H9 (cell line): ENCODE measurements at regions not wholly inside any gene's neighbourhood (a gene's known extent, or its start where the extent isn't known, plus 50 kb on each side); places are given as distances from the start of the nearest gene placed in this dataset.

ENCODE experiments used
- DNase-seq: peaks from one replicate; pipeline ENCODE4 v3.0.0-alpha.2; 2017
- H2AFZ ChIP-seq: one replicate; pipeline ENCODE4 v1.6.1; 2013; ENCODE audit warnings: mild to moderate bottlenecking, low read length, control low read depth, moderate library complexity
- H2AK5ac ChIP-seq: 2 replicates; pipeline ENCODE4 v1.6.1; 2013; ENCODE audit warnings: low read length, control low read depth, mixed read lengths; ENCODE audit not compliant: insufficient read length
- H2BK120ac ChIP-seq: one replicate; pipeline ENCODE4 v1.6.1; 2013; ENCODE audit warnings: low read depth, mild to moderate bottlenecking, low read length, control low read depth, inconsistent platforms; ENCODE audit not compliant: poor library complexity, severe bottlenecking
- H2BK12ac ChIP-seq: 2 replicates; pipeline ENCODE4 v1.6.1; 2013; ENCODE audit warnings: low read length, control low read depth, mixed read lengths, low read depth; ENCODE audit not compliant: insufficient read length
- H2BK15ac ChIP-seq: 2 replicates; pipeline ENCODE4 v1.6.1; 2013; ENCODE audit warnings: low read depth, low read length, control low read depth
- H2BK20ac ChIP-seq: one replicate; pipeline ENCODE4 v1.6.1; 2013; ENCODE audit warnings: low read depth, mild to moderate bottlenecking, low read length, control low read depth, inconsistent platforms; ENCODE audit not compliant: poor library complexity, severe bottlenecking
- H2BK5ac ChIP-seq: 2 replicates; pipeline ENCODE4 v1.6.1; 2013; ENCODE audit warnings: low read length, control low read depth, mixed read lengths; ENCODE audit not compliant: insufficient read length
- H3K14ac ChIP-seq: 2 replicates; pipeline ENCODE4 v1.6.1; 2013; ENCODE audit warnings: low read length, control low read depth; ENCODE audit not compliant: insufficient read depth
- H3K18ac ChIP-seq: 2 replicates; pipeline ENCODE4 v1.6.1; 2013; ENCODE audit warnings: low read depth, mild to moderate bottlenecking, mixed read lengths, low read length, control low read depth; ENCODE audit not compliant: insufficient read length
- H3K23ac ChIP-seq: 2 replicates; pipeline ENCODE4 v1.6.1; 2013; ENCODE audit warnings: low read length, control low read depth, mixed read lengths, low read depth; ENCODE audit not compliant: insufficient read length
- H3K23me2 ChIP-seq: 2 replicates; pipeline ENCODE4 v1.6.1; 2013; ENCODE audit warnings: low read depth, mild to moderate bottlenecking, mixed read lengths, low read length, control low read depth; ENCODE audit not compliant: insufficient read length, poor library complexity, severe bottlenecking
- H3K27ac ChIP-seq: 2 replicates; pipeline ENCODE4 v1.5.1; 2013; ENCODE audit warnings: low read length, control low read depth, mixed read lengths, low read depth; ENCODE audit not compliant: insufficient read length
- H3K27me3 ChIP-seq: 2 replicates; pipeline ENCODE4 v1.6.1; 2013; ENCODE audit warnings: low read length, control low read depth, inconsistent platforms; ENCODE audit not compliant: insufficient read depth
- H3K4ac ChIP-seq: 2 replicates; pipeline ENCODE4 v1.6.1; 2013; ENCODE audit warnings: low read depth, mild to moderate bottlenecking, control low read depth, inconsistent platforms, low read length, moderate library complexity
- H3K4me1 ChIP-seq: 2 replicates; pipeline ENCODE4 v1.6.1; 2013; ENCODE audit warnings: low read length, control low read depth, inconsistent platforms; ENCODE audit not compliant: insufficient read depth
- H3K4me2 ChIP-seq: 2 replicates; pipeline ENCODE4 v1.6.1; 2013; ENCODE audit warnings: low read length, control low read depth, mixed read lengths; ENCODE audit not compliant: insufficient read length, insufficient read depth
- H3K56ac ChIP-seq: 2 replicates; pipeline ENCODE4 v1.6.1; 2013; ENCODE audit warnings: low read depth, mild to moderate bottlenecking, mixed read lengths, low read length, control low read depth; ENCODE audit not compliant: insufficient read length
- H3K79me1 ChIP-seq: 2 replicates; pipeline ENCODE4 v1.6.1; 2013; ENCODE audit warnings: low read depth, mild to moderate bottlenecking, moderate library complexity, low read length, control low read depth, inconsistent platforms; ENCODE audit not compliant: insufficient read depth, poor library complexity, severe bottlenecking
- H3K79me2 ChIP-seq: 2 replicates; pipeline ENCODE4 v1.6.1; 2013; ENCODE audit warnings: low read length, control low read depth, inconsistent platforms; ENCODE audit not compliant: insufficient read depth
- H3K9ac ChIP-seq: 2 replicates; pipeline ENCODE4 v1.6.1; 2013; ENCODE audit warnings: low read length, control low read depth, mixed read lengths; ENCODE audit not compliant: insufficient read length; ENCODE audit errors: extremely low read depth
- H3K9me3 ChIP-seq: one replicate; pipeline ENCODE4 v1.6.1; 2013; ENCODE audit warnings: low read depth, low read length, inconsistent platforms; ENCODE audit not compliant: control insufficient read depth
- H3T11ph ChIP-seq: one replicate; pipeline ENCODE4 v1.6.1; 2013; ENCODE audit warnings: mild to moderate bottlenecking, low read length, control low read depth, inconsistent platforms
- H4K20me1 ChIP-seq: one replicate; pipeline ENCODE4 v1.6.1; 2013; ENCODE audit not compliant: control insufficient read depth, insufficient read length, insufficient read depth
- H4K5ac ChIP-seq: 2 replicates; pipeline ENCODE4 v1.6.1; 2013; ENCODE audit warnings: low read depth, mild to moderate bottlenecking, mixed read lengths, low read length, control low read depth; ENCODE audit not compliant: insufficient read length
- H4K8ac ChIP-seq: replicated peaks from 2 replicates; pipeline ENCODE4 v1.6.1; 2013; ENCODE audit warnings: low read length, control low read depth, mixed read lengths, low read depth; ENCODE audit not compliant: insufficient read length
- H4K91ac ChIP-seq: 2 replicates; pipeline ENCODE4 v1.6.1; 2013; ENCODE audit warnings: low read depth, mild to moderate bottlenecking, moderate library complexity, mixed read lengths, low read length, control low read depth; ENCODE audit not compliant: insufficient read length
- H3K27ac Mint-ChIP-seq, 3 experiments: 2 replicates in 2 of 3; 3 replicates in 1 of 3; pipeline ENCODE4 v1.8.0; 2020 to 2021; ENCODE audit warnings: mixed read lengths in 3 of 3, mild to moderate bottlenecking in 1 of 3, moderate library complexity in 1 of 3
- H3K27me3 Mint-ChIP-seq: 2 replicates; pipeline ENCODE4 v1.8.0; 2021; ENCODE audit warnings: low read depth, mild to moderate bottlenecking, moderate library complexity, mixed read lengths
- H3K36me3 Mint-ChIP-seq, 3 experiments: 2 replicates in 2 of 3; 3 replicates in 1 of 3; pipeline ENCODE4 v1.8.0; 2020 to 2021; ENCODE audit warnings: low read depth in 3 of 3, mixed read lengths in 3 of 3; ENCODE audit not compliant: insufficient read depth in 1 of 3
- H3K4me1 Mint-ChIP-seq, 2 experiments: 2 replicates each; pipeline ENCODE4 v1.8.0; 2020; ENCODE audit warnings: mixed read lengths in 2 of 2
- H3K4me3 Mint-ChIP-seq, 2 experiments: 2 replicates in 1 of 2; 3 replicates in 1 of 2; pipeline ENCODE4 v1.8.0; 2020 to 2021; ENCODE audit warnings: mild to moderate bottlenecking in 2 of 2, mixed read lengths in 2 of 2, moderate library complexity in 1 of 2
- H3K9me3 Mint-ChIP-seq, 2 experiments: 2 replicates in 1 of 2; 3 replicates in 1 of 2; pipeline ENCODE4 v1.8.0; 2020; ENCODE audit warnings: mild to moderate bottlenecking in 2 of 2, mixed read lengths in 2 of 2, moderate library complexity in 1 of 2
- WGBS: extraction: QIAGEN DNeasy Blood & Tissue Kit; methylation state at CpG from one replicate; pipeline ENCODE4 v1.1.7; 2013; ENCODE audit warnings: missing lambda C conversion rate, low lambda C conversion rate, mixed read lengths; ENCODE audit not compliant: insufficient read length; ENCODE audit errors: extremely low coverage; 5-methylcytosine and 5-hydroxymethylcytosine counted together
- TF ChIP-seq, protein P1 (sequence below): fragments of 200-600 bp; sonication (generic); conservative IDR thresholded peaks from 3 replicates; pipeline ENCODE4 v1.8.0; 2021; ENCODE audit warnings: antibody characterized with exemption, mild to moderate bottlenecking

GRCh38 chr1:193657552-193657951 is 471.1 kb upstream of the B3GALT2 start:
- Mint-ChIP-seq H3K9me3 (peaks cover 4 to 7% of the 10 kb centered on the region in 2 experiments), H3K36me3 (peaks cover 0 to 12% (median 2%) of the 10 kb centered on the region in 3 experiments; a peak in 3 of 7 replicates), H3K4me3 (no peak overlapping the region), H3K27ac (no peak overlapping the region), H3K27me3 (no peaks in the 10 kb centered on the region), H3K4me1 (peaks cover 0 to 2% of the 10 kb centered on the region in 2 experiments; a peak in 1 of 4 replicates)
- H2BK5ac ChIP-seq = no peak overlapping the region
- H4K91ac ChIP-seq = no peak overlapping the region
- H3K27ac ChIP-seq = no peak overlapping the region
- H3K23ac ChIP-seq = no peak overlapping the region
- no peak overlapping the region for H4K8ac ChIP-seq
- H3K79me2 ChIP-seq = no peaks in the 10 kb centered on the region
- DNase-seq = no peak
- no peaks in the 10 kb centered on the region for H3K23me2 ChIP-seq
- no peak overlapping the region for H3K14ac ChIP-seq
- H2AFZ ChIP-seq = no peak overlapping the region
- H2BK12ac ChIP-seq = no peak overlapping the region
- H3K4me2 ChIP-seq = no peak overlapping the region
- no peak overlapping the region for H2BK15ac ChIP-seq
- TF ChIP-seq, protein P1, sequence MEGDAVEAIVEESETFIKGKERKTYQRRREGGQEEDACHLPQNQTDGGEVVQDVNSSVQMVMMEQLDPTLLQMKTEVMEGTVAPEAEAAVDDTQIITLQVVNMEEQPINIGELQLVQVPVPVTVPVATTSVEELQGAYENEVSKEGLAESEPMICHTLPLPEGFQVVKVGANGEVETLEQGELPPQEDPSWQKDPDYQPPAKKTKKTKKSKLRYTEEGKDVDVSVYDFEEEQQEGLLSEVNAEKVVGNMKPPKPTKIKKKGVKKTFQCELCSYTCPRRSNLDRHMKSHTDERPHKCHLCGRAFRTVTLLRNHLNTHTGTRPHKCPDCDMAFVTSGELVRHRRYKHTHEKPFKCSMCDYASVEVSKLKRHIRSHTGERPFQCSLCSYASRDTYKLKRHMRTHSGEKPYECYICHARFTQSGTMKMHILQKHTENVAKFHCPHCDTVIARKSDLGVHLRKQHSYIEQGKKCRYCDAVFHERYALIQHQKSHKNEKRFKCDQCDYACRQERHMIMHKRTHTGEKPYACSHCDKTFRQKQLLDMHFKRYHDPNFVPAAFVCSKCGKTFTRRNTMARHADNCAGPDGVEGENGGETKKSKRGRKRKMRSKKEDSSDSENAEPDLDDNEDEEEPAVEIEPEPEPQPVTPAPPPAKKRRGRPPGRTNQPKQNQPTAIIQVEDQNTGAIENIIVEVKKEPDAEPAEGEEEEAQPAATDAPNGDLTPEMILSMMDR = no peak
- H3K4ac ChIP-seq = no peak overlapping the region
- no peak overlapping the region for H3T11ph ChIP-seq
- no peaks in the 10 kb centered on the region for H3K27me3 ChIP-seq
- no peak overlapping the region for H3K56ac ChIP-seq
- H3K4me1 ChIP-seq = no peaks in the 10 kb centered on the region
- no peaks in the 10 kb centered on the region for H3K79me1 ChIP-seq
- H3K9me3 ChIP-seq = no peaks in the 10 kb centered on the region
- H3K9ac ChIP-seq = no peak overlapping the region
- H2BK20ac ChIP-seq = no peak overlapping the region
- WGBS = no CpG with 5 or more reads among the region's 3 CpGs
- H2BK120ac ChIP-seq = no peak overlapping the region
- no peaks in the 10 kb centered on the region for H4K20me1 ChIP-seq
- H3K18ac ChIP-seq = no peak overlapping the region
- no peak overlapping the region for H4K5ac ChIP-seq
- no peak overlapping the region for H2AK5ac ChIP-seq
